Vagina (tissue), 2 donors: ENCODE measurements at regions not wholly inside any gene's neighbourhood (a gene's known extent, or its start where the extent isn't known, plus 50 kb on each side); places are given as distances from the start of the nearest gene placed in this dataset.

Experiments used
- CTCF ChIP-seq, 3 experiments: fragments of 450-650 bp in 2 of 3; fragments of 200-600 bp in 1 of 3; sonication (generic) in 1 of 3; IDR thresholded peaks; one replicate each; pipeline ENCODE4 v1.5.1; 2017 to 2019; ENCODE audit warnings: antibody characterized with exemption in 3 of 3, mild to moderate bottlenecking in 2 of 3, moderate library complexity in 2 of 3
- POLR2A ChIP-seq, 2 donors: fragments of 450-650 bp; IDR thresholded peaks; one replicate each; pipeline ENCODE4 v1.6.1; 2017; ENCODE audit warnings: antibody characterized with exemption in 2 of 2, mild to moderate bottlenecking in 2 of 2, moderate library complexity in 2 of 2
- POLR2AphosphoS5 ChIP-seq, 2 donors: sonication (generic); formaldehyde crosslinking; IDR thresholded peaks; one replicate each; pipeline ENCODE4 v1.9.0; 2017; ENCODE audit warnings: antibody characterized with exemption in 2 of 2, mild to moderate bottlenecking in 2 of 2, low read depth in 1 of 2; ENCODE audit not compliant: insufficient read depth in 1 of 2

DNA sequence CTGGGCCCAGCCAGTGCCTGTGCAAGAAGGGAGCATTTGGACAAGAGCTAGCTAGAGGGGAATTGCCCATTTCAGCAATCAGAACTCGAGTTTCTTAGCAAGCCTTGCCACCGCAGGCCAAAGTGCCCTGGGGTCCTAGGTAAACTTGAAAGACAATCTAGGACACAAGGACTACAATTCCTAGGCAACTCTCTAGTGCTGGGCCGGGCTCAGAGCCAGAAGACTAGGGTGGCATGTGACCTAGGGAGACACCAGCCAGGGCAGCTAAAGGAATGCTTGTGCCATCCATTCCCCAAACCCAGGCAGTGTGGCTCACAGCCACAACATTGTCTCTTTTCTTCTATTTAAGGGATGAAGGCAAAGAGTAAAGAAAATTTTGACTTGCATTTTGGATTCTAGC lies 205.0 kb downstream of the BMP4 start:
- TF ChIP-seq CTCF (IDR thresholded peaks at IDR 0.05), result no peak
- no peak for TF ChIP-seq POLR2AphosphoS5 (IDR thresholded peaks at IDR 0.05; ENCODE audit: insufficient read depth in 1 of 2, low read depth in 1 of 2)
- TF ChIP-seq POLR2A (IDR thresholded peaks at IDR 0.05), result no peak
